DMS114 treated with DMSO at 0.1 percent for 48 hours (cell line): ENCODE measurements at regions not wholly inside any gene's neighbourhood (a gene's known extent, or its start where the extent isn't known, plus 50 kb on each side); places are given as distances from the start of the nearest gene placed in this dataset.
"Not testable (repeated sequence)": the region's sequence is repeated elsewhere in the genome, so short reads cannot be mapped to it uniquely, and the experiment has no call there.

Experiments used
- DNase-seq: peaks from one replicate; lab custom pipeline; 2025; ENCODE audit not compliant: unreplicated experiment; lab: John Stamatoyannopoulos, UW

GRCh38 chr5:86507574-86507973 is 110.2 kb upstream of the COX7C start:
- no peak for DNase-seq

GRCh38 chr5:86510330-86510915 is 107.3 kb upstream of the COX7C start:
- not testable (repeated sequence) for DNase-seq

- DNase-seq = no peak
Observed at GRCh38 chr5:86523718-86524117, 94.0 kb upstream of the COX7C start.

GRCh38 chr5:86525622-86526021 is 92.1 kb upstream of the COX7C start:
- no peak for DNase-seq

- no peak for DNase-seq
Observed at GRCh38 chr5:86526811-86527348, 90.9 kb upstream of the COX7C start.

GRCh38 chr5:86532429-86532828 is 85.3 kb upstream of the COX7C start:
- no peak for DNase-seq

- DNase-seq = no peak
Observed at GRCh38 chr5:86536396-86536795, 81.3 kb upstream of the COX7C start.

- DNase-seq = no peak
Observed at GRCh38 chr5:86542532-86542931, 75.2 kb upstream of the COX7C start.

GRCh38 chr5:86546044-86546443 is 71.7 kb upstream of the COX7C start:
- DNase-seq = no peak

GRCh38 chr5:86546582-86546981 is 71.2 kb upstream of the COX7C start:
- DNase-seq = no peak

GRCh38 chr5:86554638-86555037 is 63.1 kb upstream of the COX7C start:
- DNase-seq = no peak

GRCh38 chr5:86557920-86558319 is 59.8 kb upstream of the COX7C start:
- DNase-seq = no peak

GRCh38 chr5:86565197-86565789 is 52.4 kb upstream of the COX7C start:
- no peak for DNase-seq

GRCh38 chr5:86566030-86566429 is 51.7 kb upstream of the COX7C start:
- DNase-seq = not testable (repeated sequence)
